ENCODE measurements at regions not wholly inside any gene's neighbourhood (a gene's known extent, or its start where the extent isn't known, plus 50 kb on each side); places are given as distances from the start of the nearest gene placed in this dataset.
"Not testable (repeated sequence)": the region's sequence is repeated elsewhere in the genome, so short reads cannot be mapped to it uniquely, and the experiment has no call there.

- DNase-seq (ENCODE audit: low spot score), result no peak
These were observed 412.0 kb downstream of the SLITRK1 start for GRCh38 chr13:83470133-83470797.

GRCh38 chr13:83453723-83454122 lies 428.6 kb downstream of the SLITRK1 start:
- no peak for DNase-seq (ENCODE audit: low spot score)

- no peak for DNase-seq (ENCODE audit: low spot score)
These were observed 429.0 kb downstream of the SLITRK1 start for GRCh38 chr13:83453300-83453699.

- no peak for DNase-seq (ENCODE audit: low spot score)
These were observed 429.9 kb downstream of the SLITRK1 start for GRCh38 chr13:83452292-83452950.

- no peak for DNase-seq (ENCODE audit: low spot score)
These were observed 431.7 kb downstream of the SLITRK1 start for GRCh38 chr13:83450591-83450990.

GRCh38 chr13:83449668-83450395 lies 432.4 kb downstream of the SLITRK1 start:
- peak; percentile 30 for DNase-seq (ENCODE audit: low spot score)

GRCh38 chr13:83440465-83440864 lies 441.8 kb downstream of the SLITRK1 start:
- no peak for DNase-seq (ENCODE audit: low spot score)

- DNase-seq (ENCODE audit: low spot score), result not testable (repeated sequence)
These were observed 442.8 kb downstream of the SLITRK1 start for GRCh38 chr13:83439464-83439863.

- no peak for DNase-seq (ENCODE audit: low spot score)
These were observed 458.4 kb downstream of the SLITRK1 start for GRCh38 chr13:83423861-83424260.

GRCh38 chr13:83423381-83423780 lies 458.9 kb downstream of the SLITRK1 start:
- no peak for DNase-seq (ENCODE audit: low spot score)

GRCh38 chr13:83414393-83414792 lies 467.9 kb downstream of the SLITRK1 start:
- no peak for DNase-seq (ENCODE audit: low spot score)

- no peak for DNase-seq (ENCODE audit: low spot score)
These were observed 495.7 kb downstream of the SLITRK1 start for GRCh38 chr13:83386609-83387008.

- DNase-seq (ENCODE audit: low spot score), result no peak
These were observed 503.4 kb downstream of the SLITRK1 start for GRCh38 chr13:83378908-83379307.

- no peak for DNase-seq (ENCODE audit: low spot score)
These were observed 504.8 kb downstream of the SLITRK1 start for GRCh38 chr13:83377491-83377890.

GRCh38 chr13:83372786-83373185 lies 509.5 kb downstream of the SLITRK1 start:
- no peak for DNase-seq (ENCODE audit: low spot score)

- no peak for DNase-seq (ENCODE audit: low spot score)
These were observed 516.6 kb downstream of the SLITRK1 start for GRCh38 chr13:83365723-83366122.

GRCh38 chr13:83355041-83355440 lies 527.2 kb downstream of the SLITRK1 start:
- DNase-seq (ENCODE audit: low spot score), result no peak

- DNase-seq (ENCODE audit: low spot score), result peak; percentile 2
These were observed 529.9 kb downstream of the SLITRK1 start for GRCh38 chr13:83352391-83352790.

GRCh38 chr13:83350569-83350968 lies 531.7 kb downstream of the SLITRK1 start:
- DNase-seq (ENCODE audit: low spot score), result peak; percentile 25

GRCh38 chr13:83344518-83344917 lies 537.8 kb downstream of the SLITRK1 start:
- DNase-seq (ENCODE audit: low spot score), result no peak

- DNase-seq (ENCODE audit: low spot score), result no peak
These were observed 542.1 kb downstream of the SLITRK1 start for GRCh38 chr13:83340170-83340569.

GRCh38 chr13:83333614-83334388 lies 548.5 kb downstream of the SLITRK1 start:
- no peak for DNase-seq (ENCODE audit: low spot score)
